HG03280 (cell line): ENCODE measurements at regions not wholly inside any gene's neighbourhood (a gene's known extent, or its start where the extent isn't known, plus 50 kb on each side); places are given as distances from the start of the nearest gene placed in this dataset.
"Not testable (repeated sequence)": the region's sequence is repeated elsewhere in the genome, so short reads cannot be mapped to it uniquely, and the experiment has no call there.

ENCODE experiments used
- ATAC-seq: cut with Tn5 transposase; IDR thresholded peaks from one replicate; pipeline ENCODE4 v1.9.1; 2021; ENCODE audit warnings: mild to moderate bottlenecking, moderate library complexity; ENCODE audit not compliant: unreplicated experiment

DNA sequence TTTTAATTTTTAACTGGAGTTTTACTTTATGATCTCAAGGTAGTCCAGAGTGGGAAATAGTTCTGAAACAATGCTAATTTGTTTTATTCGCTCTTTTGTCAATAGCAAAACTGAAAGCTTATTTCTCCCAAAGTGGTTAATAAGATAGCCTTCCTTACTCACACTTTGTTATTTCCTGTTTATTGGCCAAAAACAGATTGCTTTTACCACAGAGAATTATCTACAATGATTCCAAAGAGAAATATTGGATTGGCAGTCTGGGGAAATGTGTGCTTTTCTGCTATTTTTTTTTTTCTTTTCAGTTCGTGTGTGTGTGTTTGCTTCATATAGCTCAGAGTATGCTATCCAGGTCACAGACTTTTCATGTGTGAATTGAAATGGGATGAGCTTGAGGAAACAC is 756.7 kb upstream of the RGMB start:
- no peak for ATAC-seq

DNA sequence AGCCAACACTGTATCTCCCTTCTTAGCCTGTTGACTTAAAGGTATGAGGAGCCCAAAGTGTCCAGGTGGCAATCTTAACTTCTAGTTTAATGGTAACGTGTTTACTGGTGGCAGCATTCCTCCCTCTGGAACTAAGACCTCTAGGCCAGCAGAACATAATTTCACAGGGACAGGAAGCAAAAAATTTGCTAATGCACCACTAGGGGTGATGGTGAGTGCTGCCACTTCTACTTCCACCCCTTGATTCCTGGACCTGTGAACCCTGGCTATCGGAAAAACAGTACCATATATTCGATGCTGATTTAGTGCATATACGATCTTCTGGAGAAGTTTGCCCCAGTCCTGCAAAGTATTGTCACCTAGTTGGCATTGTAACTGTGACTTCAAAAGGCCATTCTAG is 743.2 kb upstream of the RGMB start:
- not testable (repeated sequence) for ATAC-seq

DNA sequence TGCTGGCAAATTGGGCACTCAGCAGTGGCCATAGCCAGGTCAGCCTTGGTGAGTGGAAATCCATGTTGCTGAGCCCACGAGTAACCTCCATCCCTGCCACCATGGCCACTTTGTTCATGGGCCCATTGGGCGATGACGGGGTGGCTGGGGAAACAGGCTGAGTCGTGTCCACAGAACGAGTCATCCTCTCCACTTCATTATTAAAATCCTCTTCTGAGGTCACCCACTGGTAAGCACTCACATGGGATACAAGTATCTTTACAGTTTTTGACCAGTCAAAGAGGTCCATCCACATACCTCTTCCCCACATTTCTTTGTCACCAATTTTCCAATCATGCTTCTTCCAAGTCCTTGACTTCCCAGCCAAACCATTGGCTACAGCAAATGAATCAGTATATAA is 742.4 kb upstream of the RGMB start:
- ATAC-seq = not testable (repeated sequence)

DNA sequence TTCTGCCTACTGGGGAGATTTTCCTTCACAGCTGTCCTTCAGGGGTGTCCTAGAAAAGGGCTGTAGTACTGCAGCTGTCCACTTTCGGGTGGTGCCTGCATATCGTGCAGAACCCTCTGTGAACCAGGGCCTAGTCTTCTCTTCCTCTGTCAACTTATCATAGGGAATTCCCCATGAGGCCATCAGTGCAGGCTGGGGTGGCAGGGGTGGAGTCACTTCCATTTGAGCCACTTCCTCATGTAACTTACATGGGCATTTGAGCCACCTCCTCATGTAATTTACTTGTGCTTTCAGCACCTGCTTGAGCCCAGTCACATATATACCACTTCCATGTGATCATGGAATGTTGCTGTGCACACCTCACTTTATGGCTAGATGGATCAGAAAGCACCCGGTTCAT is 742.0 kb upstream of the RGMB start:
- ATAC-seq = no peak

DNA sequence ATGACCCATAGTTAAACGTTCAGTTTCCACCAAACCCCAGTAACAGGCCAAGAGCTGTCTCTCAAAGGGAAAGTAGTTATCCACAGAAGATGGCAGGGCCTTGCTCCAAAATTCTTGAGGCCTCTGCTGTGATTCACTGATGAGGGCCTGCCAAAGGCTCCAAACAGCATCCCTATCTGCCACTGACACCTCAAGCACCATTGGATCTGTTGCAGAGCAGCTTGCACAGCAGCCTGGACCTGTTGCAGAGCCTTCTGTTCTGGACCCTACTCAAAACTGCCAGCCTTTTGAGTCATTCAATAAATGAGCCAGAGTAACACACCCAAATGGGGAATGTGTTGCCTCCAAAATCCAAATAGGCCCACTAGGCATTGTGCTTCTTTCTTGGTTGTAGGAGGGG is 741.5 kb upstream of the RGMB start:
- no peak for ATAC-seq

DNA sequence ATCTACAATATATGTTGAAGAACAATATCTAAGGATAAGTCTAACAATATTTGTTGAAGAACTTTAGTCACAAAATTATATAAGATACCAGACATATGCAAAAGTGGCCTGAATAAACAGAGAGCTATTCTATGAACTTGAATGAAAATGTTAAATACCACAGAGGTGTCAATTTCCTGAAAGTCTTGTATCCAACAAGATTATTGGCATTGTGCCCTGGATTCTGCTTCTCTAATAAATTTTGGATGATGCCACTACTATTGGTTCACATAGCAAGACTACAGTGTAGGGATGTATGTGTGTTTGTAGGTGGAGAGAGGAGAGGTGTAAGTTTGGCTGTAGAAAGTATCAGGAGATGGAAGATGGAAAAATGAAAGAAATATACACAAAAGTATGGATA is 731.8 kb upstream of the RGMB start:
- ATAC-seq = no peak

DNA sequence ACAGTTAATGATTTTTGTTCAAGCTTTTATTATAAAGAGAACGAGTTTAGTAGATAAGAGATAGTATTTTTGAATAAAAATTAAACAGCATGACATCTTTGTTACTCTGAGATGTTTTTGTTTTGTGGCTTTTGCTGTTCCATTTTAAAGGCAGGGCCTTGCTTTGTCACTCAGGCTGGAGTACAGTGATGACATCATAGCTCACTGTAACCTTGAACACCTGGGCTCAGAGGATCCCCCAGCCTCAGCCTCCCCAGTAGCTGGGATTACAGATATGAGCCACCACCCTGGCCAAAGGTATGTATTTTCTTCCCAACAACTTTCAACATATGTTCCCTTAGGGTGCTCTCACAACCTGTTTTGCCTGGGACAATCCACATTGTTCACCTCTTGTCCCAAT is 730.9 kb upstream of the RGMB start:
- ATAC-seq = no peak

DNA sequence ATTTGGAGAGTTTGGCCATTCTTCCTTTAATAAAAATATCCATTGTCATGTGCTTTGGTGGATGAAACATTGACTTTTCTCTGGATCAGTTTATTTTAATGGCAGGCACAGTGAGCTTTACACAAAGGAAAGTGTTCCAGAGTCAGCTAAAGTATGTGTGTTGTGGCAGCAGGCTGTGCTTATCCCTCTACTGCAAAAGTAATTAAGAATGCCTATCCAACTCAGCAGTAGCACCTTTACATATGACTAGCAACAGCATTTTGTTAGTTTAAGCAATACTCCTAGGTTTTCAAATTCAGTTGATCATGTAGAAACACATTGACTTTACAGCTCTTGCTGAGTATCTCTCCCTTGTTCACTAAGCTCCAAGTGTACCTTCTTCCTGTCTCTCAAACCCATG is 730.5 kb upstream of the RGMB start:
- ATAC-seq = no peak

DNA sequence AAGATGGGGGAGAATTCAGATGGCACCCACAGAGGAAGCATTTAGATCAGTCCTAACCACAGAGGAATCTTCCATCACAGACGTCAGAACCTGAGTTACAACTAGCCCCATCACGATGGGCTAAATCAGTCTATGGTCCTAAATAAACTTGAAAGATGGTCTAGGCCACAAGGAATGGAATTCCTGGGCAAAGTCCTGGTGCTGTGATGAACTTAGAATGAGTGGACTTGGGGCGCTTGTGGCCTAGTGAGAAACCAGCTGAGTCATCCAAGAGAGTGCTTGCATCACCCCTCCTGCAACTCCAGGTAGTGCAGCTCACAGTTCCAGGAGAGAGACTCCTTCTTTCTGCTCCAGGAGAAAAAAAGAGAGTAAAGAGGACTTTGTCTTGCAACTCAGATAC is 722.9 kb upstream of the RGMB start:
- no peak for ATAC-seq

DNA sequence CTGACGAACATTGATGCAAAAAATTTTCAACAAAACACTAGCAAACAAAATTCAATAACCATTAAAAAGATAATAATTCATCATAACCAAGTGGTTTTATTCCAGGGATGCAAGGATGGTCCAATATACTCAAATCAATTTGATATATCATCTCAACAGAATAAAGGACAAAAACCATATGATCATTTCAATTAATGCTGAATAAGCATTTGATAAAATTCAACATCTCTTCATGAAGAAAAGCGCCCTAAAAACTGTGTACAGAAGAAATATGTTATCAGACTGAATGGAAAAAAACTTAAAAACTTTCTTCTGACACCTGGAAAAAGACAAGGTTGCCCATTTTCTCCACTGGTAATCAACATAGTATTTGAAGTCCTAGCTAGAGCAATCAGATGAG is 720.3 kb upstream of the RGMB start:
- no peak for ATAC-seq

DNA sequence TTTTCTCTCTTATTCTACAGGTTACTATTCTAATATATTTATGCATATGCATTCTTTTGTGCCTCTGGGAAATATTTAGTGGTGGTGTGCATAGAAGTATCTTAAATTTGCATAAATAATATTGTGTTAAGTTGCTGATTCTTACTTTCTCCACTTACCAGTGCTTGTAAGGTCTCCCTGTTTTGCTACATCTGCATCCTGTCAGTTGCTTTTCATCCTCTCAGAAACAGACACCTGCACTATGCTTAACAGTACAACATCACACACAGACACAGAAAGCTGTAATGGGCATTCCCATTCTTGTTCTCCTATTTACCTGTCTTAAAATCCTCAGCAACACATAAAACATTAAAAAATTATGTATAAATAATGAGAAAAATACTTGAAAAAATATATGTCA is 713.3 kb upstream of the RGMB start:
- ATAC-seq = no peak

DNA sequence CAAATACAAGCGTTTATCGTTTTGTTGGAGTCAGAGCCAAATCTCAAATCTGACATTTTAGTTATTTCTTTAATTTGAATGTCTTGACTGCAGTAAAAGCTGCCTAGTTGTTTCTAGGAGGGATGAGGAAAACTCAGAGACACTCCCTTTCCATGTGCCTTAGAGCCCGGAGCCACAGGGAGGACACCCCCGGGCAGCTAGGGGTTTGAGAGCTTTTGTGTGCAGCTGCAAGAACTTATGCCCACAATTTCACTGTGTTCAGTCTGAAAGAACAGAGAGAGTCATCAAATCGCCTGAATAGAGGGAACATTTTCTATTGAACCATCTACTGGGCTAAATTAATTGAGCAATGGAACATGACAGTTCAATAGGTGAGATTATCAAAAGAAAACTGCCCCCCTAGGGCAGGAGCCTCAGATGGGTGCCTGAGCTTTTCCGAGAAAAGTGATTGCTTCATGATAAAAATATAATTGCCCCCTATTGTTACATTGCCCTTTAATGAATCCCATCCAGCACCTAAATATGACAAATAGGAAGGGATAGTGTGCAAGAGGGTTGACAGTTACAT is 709.3 kb upstream of the RGMB start:
- no peak for ATAC-seq

DNA sequence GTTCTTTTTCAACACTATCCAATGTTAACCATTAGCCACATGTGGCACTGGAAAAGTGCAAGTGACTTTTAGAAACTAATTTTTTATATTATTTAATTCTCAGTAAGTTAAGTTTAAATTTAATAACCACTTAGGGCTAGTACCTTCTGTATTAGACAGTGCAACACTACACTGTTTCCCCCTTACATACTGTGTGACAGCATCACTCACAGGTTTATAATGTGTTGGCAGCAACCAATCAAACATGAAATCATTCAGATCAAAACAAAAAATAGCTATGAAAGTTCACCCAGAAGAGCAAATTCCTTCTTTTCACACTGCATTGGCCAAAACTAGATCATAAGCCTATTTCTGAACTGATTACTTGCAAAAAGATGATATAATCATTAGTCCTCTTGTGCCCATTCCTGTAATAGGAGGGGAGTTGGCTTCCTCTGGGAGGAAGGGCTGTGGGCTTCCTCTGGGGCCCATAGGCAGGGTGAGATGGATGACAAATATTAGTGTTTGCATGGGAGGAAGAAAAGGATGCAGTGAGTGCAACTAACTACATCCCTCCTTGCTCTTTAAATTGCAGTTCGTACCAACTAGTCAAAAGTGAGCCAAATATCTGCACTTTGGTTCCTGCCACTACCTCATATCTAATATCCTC is 708.1 kb upstream of the RGMB start:
- no peak for ATAC-seq

DNA sequence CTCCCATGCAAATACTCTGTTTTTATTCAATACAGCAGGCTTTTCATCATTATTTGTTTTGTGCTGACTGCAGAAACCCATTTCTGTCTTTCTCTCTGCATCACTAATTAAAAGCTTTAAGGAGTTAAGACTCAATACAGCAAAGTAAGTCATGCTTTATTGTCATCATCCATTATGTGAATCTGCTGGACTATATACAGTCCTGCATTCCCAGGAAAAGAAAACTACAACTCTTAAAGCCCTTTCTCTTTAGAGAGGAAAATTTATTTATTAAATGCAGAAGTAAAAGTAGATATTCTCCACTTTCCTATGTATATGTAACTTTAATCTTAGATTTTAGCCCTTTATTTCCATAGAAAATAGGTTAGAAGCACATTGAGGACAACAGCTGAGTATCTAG is 706.6 kb upstream of the RGMB start:
- no peak for ATAC-seq

DNA sequence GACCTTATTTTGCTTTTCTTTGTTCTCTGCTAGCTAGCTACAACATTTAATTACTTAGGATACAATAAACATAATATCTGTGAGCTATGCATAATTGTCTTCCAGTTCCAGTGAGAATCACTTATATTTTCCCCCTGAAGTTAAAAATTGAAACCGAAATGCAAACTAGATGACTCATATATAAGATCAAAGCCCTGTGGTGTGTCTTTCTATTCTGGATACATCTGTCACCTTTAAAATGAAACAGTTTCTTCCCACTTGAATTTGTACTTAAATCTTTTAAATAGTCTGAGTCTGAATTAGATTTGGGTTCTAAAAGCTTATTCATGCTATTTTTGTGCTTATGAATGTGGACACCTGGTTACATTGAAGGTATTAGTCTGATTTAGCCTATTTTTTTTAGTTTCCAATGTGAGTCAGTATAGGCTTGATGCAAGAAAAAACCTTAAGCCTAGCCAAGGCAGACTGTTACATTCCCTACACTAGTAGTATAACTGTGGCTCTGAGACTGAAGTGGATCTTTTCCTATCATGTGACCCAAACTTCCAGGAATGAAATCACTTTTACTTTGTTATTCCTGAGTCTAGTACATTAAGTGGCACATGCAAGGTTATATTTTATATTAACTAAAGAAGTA is 703.5 kb upstream of the RGMB start:
- peak; percentile 78 for ATAC-seq

DNA sequence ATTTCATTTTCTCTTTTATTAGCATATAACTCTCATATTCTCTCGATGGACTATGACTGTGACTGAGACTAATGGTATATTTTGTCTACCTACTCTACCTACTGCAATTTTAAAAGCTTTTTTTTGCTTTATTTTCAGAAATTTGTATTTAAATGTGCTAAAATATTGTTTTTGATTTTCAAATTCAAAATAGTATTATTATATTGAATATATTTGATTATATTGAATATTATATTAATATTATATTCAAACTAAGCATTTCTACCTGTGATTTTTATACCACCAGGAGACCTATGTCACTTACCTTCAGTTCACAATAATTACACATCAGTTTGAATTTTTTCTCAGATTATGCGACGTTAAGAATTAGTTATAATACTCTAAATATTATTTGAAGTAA is 700.5 kb upstream of the RGMB start:
- ATAC-seq = no peak

DNA sequence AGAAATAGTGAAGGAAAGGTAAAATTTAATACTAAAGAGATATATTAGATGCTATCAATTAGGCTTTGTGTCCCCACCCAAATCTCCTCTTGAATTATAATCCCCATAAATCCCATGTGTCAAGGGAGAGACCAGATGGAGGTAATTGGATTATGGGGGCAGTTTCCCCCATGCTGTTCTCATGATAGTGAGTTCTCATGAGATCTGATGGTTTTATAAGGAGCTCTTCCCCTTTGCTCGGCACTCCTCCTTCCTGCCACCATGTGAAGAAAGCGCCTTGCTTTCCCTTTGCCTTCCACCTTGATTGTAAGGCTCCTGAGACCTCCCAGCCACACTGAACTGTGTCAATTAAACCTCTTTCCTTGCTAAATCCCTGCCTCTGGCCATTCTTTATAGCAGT is 697.0 kb upstream of the RGMB start:
- no peak for ATAC-seq

DNA sequence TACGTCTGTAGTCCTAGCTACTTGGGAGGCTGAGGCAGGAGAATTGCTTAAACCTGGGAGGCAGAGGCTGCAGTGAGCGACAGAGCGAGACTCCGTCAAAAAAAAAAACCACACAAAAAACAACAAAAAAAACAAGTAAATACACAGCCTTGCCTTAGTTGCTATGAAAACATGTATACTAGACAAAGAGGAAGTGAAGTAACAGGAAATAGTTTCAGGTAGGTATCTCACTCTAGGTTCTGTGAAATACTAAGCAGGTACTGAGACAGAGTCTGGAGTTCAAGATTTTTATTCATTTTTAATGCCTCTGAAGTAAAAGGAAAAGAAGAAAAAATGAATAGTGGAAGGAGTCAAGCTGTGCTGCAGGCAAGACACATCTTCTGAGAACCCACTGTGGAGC is 687.9 kb upstream of the RGMB start:
- peak; percentile 52 for ATAC-seq

DNA sequence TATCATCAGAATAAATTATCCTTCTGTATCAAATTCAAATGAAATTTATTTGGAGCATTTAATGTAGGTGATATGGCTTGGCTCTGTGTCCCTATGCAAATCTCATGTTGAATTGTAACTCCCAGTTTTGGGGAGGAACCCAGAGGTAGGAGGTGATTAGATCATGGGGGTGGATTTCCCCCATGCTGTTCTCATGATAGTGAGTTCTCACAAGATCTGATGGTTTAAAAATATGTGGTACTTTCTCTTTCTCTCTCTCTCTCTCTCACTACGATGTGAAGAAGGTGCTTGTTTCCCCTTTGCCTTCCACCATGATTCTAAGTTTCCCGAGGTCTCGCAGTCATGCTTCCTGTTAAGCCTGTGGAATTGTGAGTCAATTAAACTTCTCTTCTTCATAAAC is 678.4 kb upstream of the RGMB start:
- ATAC-seq = no peak

DNA sequence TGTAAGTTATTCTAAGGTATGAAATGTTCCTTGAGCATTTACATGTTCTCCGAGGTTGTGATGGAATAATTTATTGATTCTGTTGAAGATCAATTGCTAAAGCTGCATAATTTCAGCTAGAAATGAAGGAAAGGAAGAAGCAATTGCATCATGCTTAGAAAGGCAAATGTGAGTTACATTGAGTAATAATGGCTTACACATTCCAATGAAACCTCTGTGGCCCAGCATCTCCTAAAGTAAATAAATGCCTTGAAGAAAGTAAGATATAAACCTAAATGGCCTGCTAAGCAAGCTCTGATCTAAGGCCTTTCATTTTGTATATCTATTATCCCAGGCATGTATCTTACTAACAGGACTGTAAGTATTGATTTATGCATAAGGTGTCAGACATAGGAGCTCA is 677.3 kb upstream of the RGMB start:
- ATAC-seq = no peak

DNA sequence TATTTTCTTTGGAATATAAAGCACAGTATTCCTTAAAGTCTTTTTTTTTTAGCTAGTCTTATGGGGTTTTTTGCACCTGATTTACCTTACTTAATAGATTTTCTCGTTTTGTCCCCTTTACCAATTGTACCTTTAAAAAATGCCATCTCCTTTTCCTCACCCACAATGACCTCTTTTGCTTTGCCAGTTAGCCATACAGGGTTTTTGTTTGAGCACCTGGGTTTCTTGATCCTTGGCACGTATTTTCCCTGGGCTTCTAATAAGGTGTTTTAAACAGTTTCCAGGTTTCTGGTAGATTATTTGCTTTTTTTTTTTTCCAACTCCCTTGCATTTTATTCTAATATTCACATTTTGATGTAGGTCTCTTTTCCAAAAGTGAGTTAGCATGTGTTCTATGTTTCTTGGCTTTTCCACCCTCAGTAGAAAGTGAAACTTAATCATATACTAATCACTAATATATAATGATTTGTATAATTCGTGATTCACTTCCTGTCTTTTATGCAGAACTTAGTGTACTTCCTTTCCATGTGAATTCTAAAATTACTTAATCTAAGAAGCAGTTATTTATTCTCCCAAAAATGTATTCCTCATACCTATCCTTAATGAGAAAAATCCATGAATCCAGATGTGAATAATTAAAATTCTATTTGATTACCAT is 673.9 kb upstream of the RGMB start:
- ATAC-seq = no peak

DNA sequence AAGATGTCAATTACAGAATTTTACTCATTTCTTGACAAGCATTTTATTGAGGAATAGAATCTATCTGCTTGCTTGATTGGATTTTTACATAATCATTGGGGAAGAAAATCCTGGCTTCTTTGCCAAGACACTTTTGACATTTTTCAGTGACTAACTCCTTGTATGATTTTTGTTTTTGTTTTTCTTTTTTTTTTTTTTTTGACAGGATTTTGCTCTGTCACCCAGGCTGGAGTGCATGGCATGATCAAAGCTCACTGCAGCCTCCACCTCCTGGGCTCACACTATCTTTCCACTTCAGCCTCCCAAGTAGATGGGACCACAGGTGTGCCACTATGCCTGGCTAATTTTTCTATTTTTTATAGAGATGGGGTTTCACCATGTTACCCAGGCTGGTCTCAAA is 672.3 kb upstream of the RGMB start:
- no peak for ATAC-seq
